ENCODE measurements at regions not wholly inside any gene's neighbourhood (a gene's known extent, or its start where the extent isn't known, plus 50 kb on each side); places are given as distances from the start of the nearest gene placed in this dataset.

DNA sequence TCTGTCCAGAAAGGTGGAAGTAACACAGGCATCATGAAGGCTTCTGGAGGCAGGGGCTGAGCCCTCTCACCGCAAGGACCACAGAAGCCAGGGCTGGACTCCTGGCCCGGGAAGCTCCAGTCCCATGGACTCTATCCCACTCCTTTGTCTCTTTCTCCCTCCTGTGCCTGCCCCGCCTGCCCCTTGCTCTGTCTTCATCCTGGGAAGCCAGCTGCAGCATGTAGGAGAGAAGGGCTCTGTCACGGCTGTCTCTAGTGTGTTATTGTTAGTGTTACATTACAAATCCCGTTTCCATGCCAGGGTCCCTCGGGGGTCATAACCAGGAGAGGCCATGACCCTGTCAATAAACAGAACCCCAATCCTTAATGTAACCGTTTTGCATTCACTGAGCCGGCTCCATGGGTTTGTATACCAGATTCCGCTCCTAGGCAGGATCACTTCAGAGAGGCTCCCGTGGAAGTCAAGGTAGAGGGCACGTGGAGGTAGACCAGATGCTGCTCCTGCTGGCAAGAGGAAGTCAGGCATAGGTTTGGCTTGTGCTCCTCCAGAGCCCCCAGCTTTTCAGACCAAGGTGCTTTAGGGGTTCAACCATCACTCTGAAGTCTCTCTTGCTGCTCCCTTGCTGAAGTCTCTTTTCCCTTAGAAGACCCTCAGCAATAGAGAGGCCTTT is 293.2 kb downstream of the ETS1 start:
- Mint-ChIP-seq H3K27me3 (no peaks in the 10 kb centered on the region), H3K4me3 (no peak overlapping the region), H3K4me1 (peaks cover 66% of the 10 kb centered on the region), H3K36me3 (no peaks in the 10 kb centered on the region), H3K9me3 (peaks cover 2% of the 10 kb centered on the region), H3K27ac (peak overlapping the region; percentile 29)
- DNase-seq (ENCODE audit: low spot score in 2 of 2), result no peak
- ATAC-seq (ENCODE audit: low read depth), result no peak

- H3K27me3 Mint-ChIP-seq, result no peaks in the 10 kb centered on the region
- peaks cover 2% of the 10 kb centered on the region for H3K9me3 Mint-ChIP-seq
- peak overlapping the region; percentile 87 for H3K4me3 Mint-ChIP-seq
- ATAC-seq (ENCODE audit: low read depth) (peak; percentile 49), DNase-seq (ENCODE audit: low spot score in 2 of 2) (peak; percentile 33 to 35)
- peak overlapping the region; percentile 98 for H3K27ac Mint-ChIP-seq
- H3K36me3 Mint-ChIP-seq, result peaks cover 1% of the 10 kb centered on the region
- peaks cover 59% of the 10 kb centered on the region for H3K4me1 Mint-ChIP-seq
Observed at GRCh38 chr11:128291835-128292234, 295.5 kb downstream of the ETS1 start.

GRCh38 chr11:128291007-128291406 is 296.4 kb downstream of the ETS1 start:
- H3K27ac Mint-ChIP-seq, result peak overlapping the region; percentile 98
- peaks cover 62% of the 10 kb centered on the region for H3K4me1 Mint-ChIP-seq
- DNase-seq (ENCODE audit: low spot score in 2 of 2), result peak in 1 of 2 donors; percentile 24
- H3K27me3 Mint-ChIP-seq, result no peaks in the 10 kb centered on the region
- peaks cover 2% of the 10 kb centered on the region for H3K9me3 Mint-ChIP-seq
- ATAC-seq (ENCODE audit: low read depth), result no peak
- peaks cover 1% of the 10 kb centered on the region for H3K36me3 Mint-ChIP-seq
- peak overlapping the region; percentile 87 for H3K4me3 Mint-ChIP-seq

DNA sequence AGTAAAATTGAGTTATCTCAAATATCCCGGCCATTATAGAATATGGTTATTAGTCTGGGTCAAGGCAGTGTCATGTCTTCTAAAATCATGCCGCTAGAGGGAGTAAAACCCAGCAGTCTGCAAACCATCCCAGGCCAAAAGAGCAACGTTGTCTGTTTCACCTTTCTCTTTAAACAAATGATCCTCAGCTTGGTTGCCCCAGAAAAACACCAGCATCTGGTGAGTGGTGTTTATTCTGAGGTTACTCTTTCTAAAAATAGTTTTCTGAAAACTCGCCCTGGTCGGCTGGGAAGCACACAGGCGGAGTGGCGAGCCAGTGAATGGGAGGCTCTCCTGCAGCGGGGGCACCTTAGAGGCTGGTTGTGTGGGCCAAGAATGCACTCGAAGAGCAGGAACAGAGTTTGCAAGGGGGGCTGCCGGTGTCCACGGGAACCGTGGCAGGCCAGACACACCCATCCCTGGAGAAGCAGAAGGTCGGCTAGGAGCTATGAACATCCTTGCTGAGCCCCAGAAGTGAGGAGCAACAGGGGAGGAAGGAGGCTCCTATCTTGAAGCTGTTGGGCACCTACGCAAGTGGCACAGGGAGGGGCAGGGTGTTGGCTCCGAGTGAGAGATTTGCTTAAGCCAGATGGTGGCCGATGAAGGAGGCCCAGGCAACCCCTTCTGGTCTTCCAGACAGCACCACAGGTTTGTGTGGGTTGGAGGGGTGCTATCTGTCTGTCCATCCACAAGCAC is 297.1 kb downstream of the ETS1 start:
- no peaks in the 10 kb centered on the region for H3K27me3 Mint-ChIP-seq
- DNase-seq (ENCODE audit: low spot score in 2 of 2), result peak; percentile 69 to 90
- peaks cover 69% of the 10 kb centered on the region for H3K4me1 Mint-ChIP-seq
- peak overlapping the region; percentile 87 for H3K4me3 Mint-ChIP-seq
- H3K36me3 Mint-ChIP-seq, result peaks cover 1% of the 10 kb centered on the region
- H3K9me3 Mint-ChIP-seq, result peaks cover 2% of the 10 kb centered on the region
- peak; percentile 76 for ATAC-seq (ENCODE audit: low read depth)
- H3K27ac Mint-ChIP-seq, result peak overlapping the region; percentile 98

DNA sequence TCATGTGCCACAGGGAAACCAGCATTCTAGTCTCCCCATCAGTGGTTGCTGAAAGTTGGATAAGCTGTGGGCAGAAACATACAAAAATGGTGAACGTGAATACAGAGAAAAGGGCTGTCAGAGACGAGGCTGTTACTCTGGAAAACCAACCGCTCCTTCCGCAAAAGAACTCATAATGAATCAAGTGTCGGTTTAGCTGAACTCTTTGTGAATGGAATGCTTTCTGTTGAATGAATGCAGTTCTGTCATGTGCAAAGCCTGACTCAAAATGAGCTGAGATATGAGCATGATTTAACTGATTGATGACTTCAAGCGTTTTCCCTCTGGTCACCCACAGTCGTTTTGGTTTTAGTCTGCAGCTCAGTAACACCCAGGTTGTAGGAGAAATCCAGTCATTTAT is 298.3 kb downstream of the ETS1 start:
- DNase-seq (ENCODE audit: low spot score in 2 of 2) (no peak), ATAC-seq (ENCODE audit: low read depth) (no peak)
- H3K27ac Mint-ChIP-seq, result peak overlapping the region; percentile 98
- H3K36me3 Mint-ChIP-seq, result peaks cover 1% of the 10 kb centered on the region
- H3K4me3 Mint-ChIP-seq, result no peak overlapping the region
- no peaks in the 10 kb centered on the region for H3K9me3 Mint-ChIP-seq
- no peaks in the 10 kb centered on the region for H3K27me3 Mint-ChIP-seq
- H3K4me1 Mint-ChIP-seq, result peaks cover 70% of the 10 kb centered on the region

DNA sequence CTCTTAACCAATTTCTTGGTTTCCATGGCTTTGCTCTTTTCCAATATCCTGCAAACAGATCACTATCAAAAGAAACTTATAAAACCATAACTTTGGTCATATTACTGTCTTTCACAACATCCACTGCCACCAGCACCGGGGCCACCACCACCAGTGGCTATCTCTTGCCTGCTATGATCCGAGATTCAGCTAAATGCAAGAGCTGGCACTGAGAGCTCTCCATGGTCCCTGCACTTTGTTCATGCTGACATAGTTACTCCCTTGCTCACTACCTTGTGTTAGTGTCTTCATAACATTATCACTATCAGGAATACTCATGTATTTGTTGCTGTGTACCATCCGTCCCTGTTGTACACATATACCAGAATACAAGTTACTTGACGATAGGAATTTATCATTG is 299.0 kb downstream of the ETS1 start:
- no peaks in the 10 kb centered on the region for H3K9me3 Mint-ChIP-seq
- H3K27me3 Mint-ChIP-seq, result no peaks in the 10 kb centered on the region
- H3K4me1 Mint-ChIP-seq, result peaks cover 68% of the 10 kb centered on the region
- H3K4me3 Mint-ChIP-seq, result no peak overlapping the region
- DNase-seq (ENCODE audit: low spot score in 2 of 2), result no peak
- H3K36me3 Mint-ChIP-seq, result peaks cover 1% of the 10 kb centered on the region
- no peak for ATAC-seq (ENCODE audit: low read depth)
- peak overlapping the region; percentile 98 for H3K27ac Mint-ChIP-seq

- H3K9me3 Mint-ChIP-seq, result no peaks in the 10 kb centered on the region
- no peaks in the 10 kb centered on the region for H3K27me3 Mint-ChIP-seq
- H3K27ac Mint-ChIP-seq, result no peak overlapping the region
- DNase-seq (ENCODE audit: low spot score in 2 of 2) (no peak), ATAC-seq (ENCODE audit: low read depth) (no peak)
- H3K36me3 Mint-ChIP-seq, result peaks cover 1% of the 10 kb centered on the region
- no peak overlapping the region for H3K4me3 Mint-ChIP-seq
- peaks cover 45% of the 10 kb centered on the region for H3K4me1 Mint-ChIP-seq
Observed at GRCh38 chr11:128285321-128285720, 302.0 kb downstream of the ETS1 start.

GRCh38 chr11:128284634-128285033 is 302.7 kb downstream of the ETS1 start:
- H3K27me3 Mint-ChIP-seq, result no peaks in the 10 kb centered on the region
- no peak overlapping the region for H3K4me3 Mint-ChIP-seq
- H3K27ac Mint-ChIP-seq, result no peak overlapping the region
- ATAC-seq (ENCODE audit: low read depth), result no peak
- DNase-seq (ENCODE audit: low spot score in 2 of 2), result no peak
- H3K9me3 Mint-ChIP-seq, result no peaks in the 10 kb centered on the region
- peaks cover 1% of the 10 kb centered on the region for H3K36me3 Mint-ChIP-seq
- peaks cover 40% of the 10 kb centered on the region for H3K4me1 Mint-ChIP-seq

GRCh38 chr11:128283451-128283850 is 303.9 kb downstream of the ETS1 start:
- no peaks in the 10 kb centered on the region for H3K9me3 Mint-ChIP-seq
- no peak overlapping the region for H3K4me3 Mint-ChIP-seq
- H3K27ac Mint-ChIP-seq, result no peak overlapping the region
- peaks cover 1% of the 10 kb centered on the region for H3K36me3 Mint-ChIP-seq
- H3K4me1 Mint-ChIP-seq, result peaks cover 33% of the 10 kb centered on the region
- DNase-seq (ENCODE audit: low spot score in 2 of 2), result no peak
- no peaks in the 10 kb centered on the region for H3K27me3 Mint-ChIP-seq
- ATAC-seq (ENCODE audit: low read depth), result no peak

DNA sequence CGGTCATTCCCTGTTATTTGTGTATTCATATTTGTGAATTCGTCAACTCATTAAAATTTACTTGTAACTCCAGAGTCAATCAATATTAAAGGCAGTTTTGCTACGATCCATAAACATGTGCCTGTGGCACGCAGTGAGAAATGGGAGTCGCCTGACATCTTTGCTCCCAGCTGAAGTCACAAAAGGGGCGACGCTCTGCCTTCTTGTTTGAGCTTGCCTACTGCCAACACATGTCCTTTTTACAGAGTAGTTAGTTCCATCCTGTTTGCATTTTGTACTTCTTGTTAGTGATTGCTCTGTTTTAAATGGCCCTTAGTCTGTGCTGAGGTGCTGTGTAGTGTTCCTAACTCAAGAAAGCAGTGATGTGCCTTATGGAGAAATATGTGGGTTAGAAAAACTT is 305.3 kb downstream of the ETS1 start:
- Mint-ChIP-seq H3K27ac (no peak overlapping the region), H3K4me3 (no peak overlapping the region), H3K9me3 (no peaks in the 10 kb centered on the region), H3K4me1 (peaks cover 24% of the 10 kb centered on the region), H3K27me3 (no peaks in the 10 kb centered on the region), H3K36me3 (no peaks in the 10 kb centered on the region)
- no peak for ATAC-seq (ENCODE audit: low read depth)
- no peak for DNase-seq (ENCODE audit: low spot score in 2 of 2)

- Mint-ChIP-seq H3K9me3 (no peaks in the 10 kb centered on the region), H3K36me3 (no peaks in the 10 kb centered on the region), H3K27ac (peak overlapping the region; percentile 7), H3K4me3 (no peak overlapping the region), H3K4me1 (peaks cover 8% of the 10 kb centered on the region), H3K27me3 (no peaks in the 10 kb centered on the region)
- DNase-seq (ENCODE audit: low spot score in 2 of 2) (no peak), ATAC-seq (ENCODE audit: low read depth) (no peak)
Observed at GRCh38 chr11:128279866-128280265, 307.5 kb downstream of the ETS1 start.

DNA sequence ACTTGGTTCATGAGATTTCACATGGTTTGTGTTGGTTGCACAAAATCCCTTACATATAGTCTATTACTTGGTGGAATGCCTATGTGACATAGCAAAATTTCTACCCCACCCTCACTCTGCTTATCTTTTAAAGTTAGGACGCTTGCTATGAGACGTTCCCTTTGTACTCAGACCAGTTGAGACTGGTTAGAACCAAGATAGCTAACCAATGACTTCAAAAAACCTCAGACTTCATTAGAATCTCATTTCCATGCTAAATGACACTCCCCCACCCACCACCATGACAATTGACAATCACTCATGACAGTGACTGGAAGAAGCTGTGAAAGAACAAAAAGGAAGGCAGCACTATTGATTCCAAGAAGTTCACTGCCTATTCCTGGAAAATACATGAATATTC is 313.6 kb downstream of the ETS1 start:
- H3K36me3 Mint-ChIP-seq, result no peaks in the 10 kb centered on the region
- peak overlapping the region; percentile 100 for H3K27ac Mint-ChIP-seq
- ATAC-seq (ENCODE audit: low read depth) (no peak), DNase-seq (ENCODE audit: low spot score in 2 of 2) (no peak)
- no peaks in the 10 kb centered on the region for H3K27me3 Mint-ChIP-seq
- H3K9me3 Mint-ChIP-seq, result no peaks in the 10 kb centered on the region
- H3K4me1 Mint-ChIP-seq, result peaks cover 41% of the 10 kb centered on the region
- H3K4me3 Mint-ChIP-seq, result no peak overlapping the region

- no peaks in the 10 kb centered on the region for H3K27me3 Mint-ChIP-seq
- peak overlapping the region; percentile 46 for H3K4me3 Mint-ChIP-seq
- peaks cover 41% of the 10 kb centered on the region for H3K4me1 Mint-ChIP-seq
- DNase-seq (ENCODE audit: low spot score in 2 of 2) (peak in 1 of 2 donors; percentile 46), ATAC-seq (ENCODE audit: low read depth) (peak; percentile 83)
- no peaks in the 10 kb centered on the region for H3K36me3 Mint-ChIP-seq
- H3K27ac Mint-ChIP-seq, result peak overlapping the region; percentile 100
- no peaks in the 10 kb centered on the region for H3K9me3 Mint-ChIP-seq
Observed at GRCh38 chr11:128271401-128271800, 316.0 kb downstream of the ETS1 start.

DNA sequence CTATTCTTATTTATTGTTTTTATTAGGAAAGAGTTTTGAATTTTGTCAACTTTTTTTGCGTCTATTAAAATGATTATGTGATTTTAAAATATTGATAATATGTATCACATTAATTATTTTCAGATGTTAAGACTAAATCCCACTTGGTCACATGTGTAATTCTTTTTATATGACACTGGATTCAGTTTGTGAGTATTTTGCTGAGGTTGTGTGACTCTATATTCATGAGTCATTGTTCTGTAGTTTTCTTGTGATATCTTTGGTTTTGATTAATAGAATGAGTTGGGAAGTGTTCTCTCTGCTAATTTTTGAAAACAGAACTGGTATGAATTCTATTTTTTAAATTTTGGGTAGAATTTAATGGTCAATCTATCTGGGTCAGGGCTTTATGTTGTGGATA is 317.9 kb downstream of the ETS1 start:
- peak overlapping the region; percentile 100 for H3K27ac Mint-ChIP-seq
- H3K27me3 Mint-ChIP-seq, result no peaks in the 10 kb centered on the region
- no peak for DNase-seq (ENCODE audit: low spot score in 2 of 2)
- H3K36me3 Mint-ChIP-seq, result no peaks in the 10 kb centered on the region
- H3K4me1 Mint-ChIP-seq, result peaks cover 35% of the 10 kb centered on the region
- no peak for ATAC-seq (ENCODE audit: low read depth)
- H3K4me3 Mint-ChIP-seq, result no peak overlapping the region
- H3K9me3 Mint-ChIP-seq, result no peaks in the 10 kb centered on the region

DNA sequence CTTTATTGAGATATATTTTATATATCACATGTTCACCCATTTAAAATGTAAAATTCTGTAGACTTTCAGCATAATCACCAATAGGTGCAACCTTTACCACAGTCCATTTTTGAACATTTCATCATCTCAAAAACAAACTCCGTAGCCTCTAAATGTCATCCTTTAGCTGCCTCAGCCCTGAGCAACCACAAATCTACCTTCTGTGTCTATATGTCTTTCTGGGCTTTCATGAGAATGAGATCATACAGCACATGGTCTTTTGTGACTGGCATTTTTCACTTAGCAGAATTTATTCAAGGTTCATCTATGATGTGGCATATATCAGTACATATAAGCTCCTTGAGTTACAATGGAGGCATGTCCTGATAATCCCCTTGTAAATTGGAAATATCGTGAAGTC is 320.5 kb downstream of the ETS1 start:
- Mint-ChIP-seq H3K36me3 (no peaks in the 10 kb centered on the region), H3K4me3 (no peak overlapping the region), H3K4me1 (peaks cover 27% of the 10 kb centered on the region), H3K27ac (no peak overlapping the region), H3K27me3 (no peaks in the 10 kb centered on the region), H3K9me3 (no peaks in the 10 kb centered on the region)
- ATAC-seq (ENCODE audit: low read depth) (no peak), DNase-seq (ENCODE audit: low spot score in 2 of 2) (no peak)
